Smooth muscle cell (in vitro differentiated cells): ENCODE measurements at regions not wholly inside any gene's neighbourhood (a gene's known extent, or its start where the extent isn't known, plus 50 kb on each side); places are given as distances from the start of the nearest gene placed in this dataset.

Source experiments
- DNase-seq: peaks from one replicate; lab custom pipeline; 2025; ENCODE audit not compliant: unreplicated experiment; lab: John Stamatoyannopoulos, UW
- H2AFZ ChIP-seq: fragments of 200-600 bp; sonication (generic); 2 replicates; pipeline ENCODE4 v1.6.0; 2016; ENCODE audit warnings: antibody characterized with exemption, low read depth, mild to moderate bottlenecking
- H3F3A ChIP-seq: fragments of 200-600 bp; sonication (generic); 2 replicates; pipeline ENCODE4 v1.6.0; 2017; ENCODE audit warnings: antibody characterized with exemption, low read depth
- H3K27ac ChIP-seq: fragments of 200-600 bp; sonication (generic); 2 replicates; pipeline ENCODE4 v1.5.1; 2016; ENCODE audit warnings: low read depth, mild to moderate bottlenecking
- H3K27me3 ChIP-seq: fragments of 200-600 bp; sonication (generic); 2 replicates; pipeline ENCODE4 v1.6.1; 2016; ENCODE audit warnings: low read depth, mild to moderate bottlenecking
- H3K36me3 ChIP-seq: fragments of 200-600 bp; sonication (generic); 2 replicates; pipeline ENCODE4 v1.5.1; 2016; ENCODE audit warnings: low read depth
- H3K4me1 ChIP-seq: fragments of 200-600 bp; sonication (generic); 2 replicates; pipeline ENCODE4 v1.5.1; 2016; ENCODE audit warnings: low read depth
- H3K4me2 ChIP-seq: fragments of 200-600 bp; sonication (generic); 2 replicates; pipeline ENCODE4 v1.6.0; 2016; ENCODE audit warnings: mild to moderate bottlenecking
- H3K4me3 ChIP-seq: fragments of 200-600 bp; sonication (generic); 2 replicates; pipeline ENCODE4 v1.5.1; 2016; ENCODE audit warnings: mild to moderate bottlenecking
- H3K79me2 ChIP-seq: fragments of 200-600 bp; sonication (generic); 2 replicates; pipeline ENCODE4 v1.6.0; 2016; ENCODE audit warnings: low read depth, mild to moderate bottlenecking
- H3K9ac ChIP-seq: fragments of 200-600 bp; sonication (generic); 2 replicates; pipeline ENCODE4 v1.6.0; 2016; ENCODE audit warnings: low read depth
- H3K9me3 ChIP-seq: fragments of 200-600 bp; sonication (generic); replicated peaks from 2 replicates; pipeline ENCODE4 v1.5.1; 2016; ENCODE audit warnings: low read depth
- H4K20me1 ChIP-seq: fragments of 200-600 bp; sonication (generic); 2 replicates; pipeline ENCODE4 v1.6.0; 2016; ENCODE audit warnings: low read depth
- CTCF ChIP-seq: fragments of 200-600 bp; sonication (generic); IDR thresholded peaks from 2 replicates; pipeline ENCODE4 v1.5.1; 2017; ENCODE audit warnings: borderline replicate concordance, mild to moderate bottlenecking, antibody characterized with exemption; ENCODE audit not compliant: insufficient read depth, poor library complexity, severe bottlenecking
- WGBS: methylation state at CpG from one replicate; pipeline ENCODE4 v1.1.7; 2016; ENCODE audit warnings: low lambda C conversion rate; 5-methylcytosine and 5-hydroxymethylcytosine counted together

- no peak for TF ChIP-seq CTCF
- H3K4me3 ChIP-seq = no peak overlapping the region
- H3K27ac ChIP-seq = no peak overlapping the region
Measured at GRCh38 chrX:6694221-6694620, 159.3 kb upstream of the VCX3A start.

GRCh38 chrX:6693051-6693450, 158.1 kb upstream of the VCX3A start:
- no peak for DNase-seq
- H3K27me3 ChIP-seq = no peaks in the 10 kb centered on the region
- H3K4me2 ChIP-seq = no peak overlapping the region
- no peak for TF ChIP-seq CTCF
- peaks cover 3% of the 10 kb centered on the region for H3K4me1 ChIP-seq
- WGBS = 71% methylated on average over 6 of the region's 6 CpGs
- H4K20me1 ChIP-seq = no peaks in the 10 kb centered on the region
- no peaks in the 10 kb centered on the region for H3K36me3 ChIP-seq
- H3K9me3 ChIP-seq = no peaks in the 10 kb centered on the region
- H3K9ac ChIP-seq = no peak overlapping the region
- no peak overlapping the region for H3K4me3 ChIP-seq
- H3F3A ChIP-seq = no peaks in the 10 kb centered on the region
- no peaks in the 10 kb centered on the region for H3K79me2 ChIP-seq
- H2AFZ ChIP-seq = no peak overlapping the region
- no peak overlapping the region for H3K27ac ChIP-seq

More at GRCh38 chrX:6694221-6694620, 159.3 kb upstream of the VCX3A start:
- no peaks in the 10 kb centered on the region for H3K9me3 ChIP-seq
- no peaks in the 10 kb centered on the region for H3K79me2 ChIP-seq
- no peaks in the 10 kb centered on the region for H3F3A ChIP-seq
- H3K4me1 ChIP-seq = peaks cover 3% of the 10 kb centered on the region
- 53% methylated on average over 4 of the region's 4 CpGs for WGBS
- H4K20me1 ChIP-seq = no peaks in the 10 kb centered on the region
- no peaks in the 10 kb centered on the region for H3K27me3 ChIP-seq
- no peaks in the 10 kb centered on the region for H3K36me3 ChIP-seq
- no peak overlapping the region for H3K9ac ChIP-seq
- no peak for DNase-seq
- no peak overlapping the region for H2AFZ ChIP-seq
- H3K4me2 ChIP-seq = no peak overlapping the region

GRCh38 chrX:6685489-6685888, 150.6 kb upstream of the VCX3A start:
- Histone ChIP-seq H3K27me3 (no peaks in the 10 kb centered on the region), H3K4me2 (no peak overlapping the region), H3K79me2 (no peaks in the 10 kb centered on the region), H4K20me1 (no peaks in the 10 kb centered on the region), H3K4me1 (no peaks in the 10 kb centered on the region), H3F3A (no peaks in the 10 kb centered on the region), H3K9me3 (no peaks in the 10 kb centered on the region), H3K36me3 (no peaks in the 10 kb centered on the region), H2AFZ (no peak overlapping the region), H3K4me3 (no peak overlapping the region), H3K27ac (no peak overlapping the region), H3K9ac (no peak overlapping the region)
- no peak for DNase-seq
- WGBS = 77% methylated on average over 7 of the region's 7 CpGs
- TF ChIP-seq CTCF = no peak

- no peak overlapping the region for H3K4me2 ChIP-seq
- no peak for TF ChIP-seq CTCF
- no peak overlapping the region for H3K27ac ChIP-seq
- no peak for DNase-seq
- H3K4me3 ChIP-seq = no peak overlapping the region
- H3K4me1 ChIP-seq = no peaks in the 10 kb centered on the region
- H4K20me1 ChIP-seq = no peaks in the 10 kb centered on the region
- H3K9ac ChIP-seq = no peak overlapping the region
- WGBS = 86% methylated on average over 7 of the region's 7 CpGs
- no peaks in the 10 kb centered on the region for H3F3A ChIP-seq
- H3K79me2 ChIP-seq = no peaks in the 10 kb centered on the region
- no peak overlapping the region for H2AFZ ChIP-seq
- H3K27me3 ChIP-seq = no peaks in the 10 kb centered on the region
- no peaks in the 10 kb centered on the region for H3K9me3 ChIP-seq
- no peaks in the 10 kb centered on the region for H3K36me3 ChIP-seq
Measured at GRCh38 chrX:6683353-6683752, 148.4 kb upstream of the VCX3A start.
